WTC11 (cell line): ENCODE measurements at regions not wholly inside any gene's neighbourhood (a gene's known extent, or its start where the extent isn't known, plus 50 kb on each side); places are given as distances from the start of the nearest gene placed in this dataset.
A peak's percentile ranks its signal among the peaks of the same experiment; 100 is the strongest.

ENCODE experiments used
- ATAC-seq: fragments of 200-7000 bp; cut with Tn5 transposase; 2 replicates; pipeline ENCODE4 v1.10.0; 2021; ENCODE audit warnings: mild to moderate bottlenecking, moderate library complexity
- CTCF ChIA-PET: fragments of 300-600 bp; sonication (Branson Sonifier 250); formaldehyde crosslinking; loops from one replicate; lab custom pipeline; 2021; ENCODE audit warnings: antibody characterized with exemption; lab: Charles Lee
- POLR2A ChIA-PET: fragments of 350-600 bp; sonication (Branson Sonifier 250); formaldehyde crosslinking; loops from one replicate; lab custom pipeline; 2021; ENCODE audit warnings: antibody characterized with exemption; lab: Charles Lee
- DNase-seq: peaks from one replicate; pipeline ENCODE4 v3.0.0; 2021; ENCODE audit warnings: low spot score
- H3K27ac Mint-ChIP-seq: 2 replicates; pipeline ENCODE4 v1.8.0; 2021; ENCODE audit warnings: mixed read lengths
- H3K27me3 Mint-ChIP-seq: 2 replicates; pipeline ENCODE4 v1.8.0; 2021; ENCODE audit warnings: low read depth, mild to moderate bottlenecking, moderate library complexity, mixed read lengths
- H3K36me3 Mint-ChIP-seq: 2 replicates; pipeline ENCODE4 v1.8.0; 2021; ENCODE audit warnings: mixed read lengths
- H3K4me1 Mint-ChIP-seq: 2 replicates; pipeline ENCODE4 v1.8.0; 2022; ENCODE audit warnings: mixed read lengths
- H3K4me3 Mint-ChIP-seq: 2 replicates; pipeline ENCODE4 v1.8.0; 2021; ENCODE audit warnings: mild to moderate bottlenecking, moderate library complexity, mixed read lengths
- H3K9me3 Mint-ChIP-seq: 2 replicates; pipeline ENCODE4 v1.8.0; 2021; ENCODE audit warnings: mixed read lengths
- AR ChIP-seq: fragments of 250-450 bp; sonication (Bioruptor Pico); IDR thresholded peaks from 2 replicates; pipeline ENCODE4 v1.9.0; 2021; ENCODE audit warnings: mild to moderate bottlenecking
- CREM ChIP-seq: sonication (generic); formaldehyde crosslinking; IDR thresholded peaks from 2 replicates; pipeline ENCODE4 v1.8.1; 2022; ENCODE audit warnings: mild to moderate bottlenecking, missing genetic modification reagents, moderate library complexity
- CTCF ChIP-seq: fragments of 200-600 bp; IDR thresholded peaks from 2 replicates; pipeline ENCODE4 v1.8.0; 2022; ENCODE audit warnings: antibody characterized with exemption
- EMX1 ChIP-seq: fragments of 250-450 bp; sonication (Bioruptor Pico); IDR thresholded peaks from 2 replicates; pipeline ENCODE4 v1.8.0; 2021; ENCODE audit warnings: mild to moderate bottlenecking
- ESRRA ChIP-seq: sonication (generic); formaldehyde crosslinking; IDR thresholded peaks from 2 replicates; pipeline ENCODE4 v1.8.1; 2022; ENCODE audit warnings: mild to moderate bottlenecking, missing genetic modification reagents, borderline replicate concordance
- FOXP1 ChIP-seq: sonication (generic); formaldehyde crosslinking; IDR thresholded peaks from 2 replicates; pipeline ENCODE4 v1.8.0; 2022; ENCODE audit warnings: missing genetic modification reagents, mild to moderate bottlenecking, moderate library complexity, borderline replicate concordance
- GABPB1 ChIP-seq: sonication (generic); formaldehyde crosslinking; IDR thresholded peaks from 2 replicates; pipeline ENCODE4 v1.8.1; 2023; ENCODE audit warnings: mild to moderate bottlenecking, missing genetic modification reagents
- GRHL2 ChIP-seq: fragments of 250-450 bp; sonication (Bioruptor Pico); IDR thresholded peaks from 2 replicates; pipeline ENCODE4 v1.8.0; 2022; ENCODE audit warnings: mild to moderate bottlenecking, moderate library complexity; ENCODE audit not compliant: insufficient replicate concordance, severe bottlenecking
- HMGA2 ChIP-seq: fragments of 250-450 bp; sonication (Bioruptor Pico); IDR thresholded peaks from 2 replicates; pipeline ENCODE4 v1.4.0; 2021; ENCODE audit warnings: mild to moderate bottlenecking, moderate library complexity
- MXD4 ChIP-seq: fragments of 250-450 bp; sonication (Bioruptor Pico); IDR thresholded peaks from 2 replicates; pipeline ENCODE4 v1.8.0; 2021; ENCODE audit warnings: mild to moderate bottlenecking, moderate library complexity, borderline replicate concordance
- NFATC4 ChIP-seq: fragments of 250-450 bp; sonication (Bioruptor Pico); IDR thresholded peaks from 2 replicates; pipeline ENCODE4 v1.9.0; 2021; ENCODE audit warnings: mild to moderate bottlenecking
- OVOL2 ChIP-seq: fragments of 250-450 bp; sonication (Bioruptor Pico); IDR thresholded peaks from 2 replicates; pipeline ENCODE4 v1.9.0; 2021; ENCODE audit warnings: mild to moderate bottlenecking, borderline replicate concordance
- RELA ChIP-seq: sonication (generic); formaldehyde crosslinking; IDR thresholded peaks from 2 replicates; pipeline ENCODE4 v1.8.1; 2022; ENCODE audit warnings: missing genetic modification reagents, mild to moderate bottlenecking, borderline replicate concordance
- ZNF121 ChIP-seq: sonication (generic); formaldehyde crosslinking; IDR thresholded peaks from 2 replicates; pipeline ENCODE4 v1.8.0; 2023; ENCODE audit warnings: missing genetic modification reagents
- ZNF138 ChIP-seq: sonication (generic); formaldehyde crosslinking; conservative IDR thresholded peaks from 2 replicates; pipeline ENCODE4 v1.8.1; 2022; ENCODE audit warnings: mild to moderate bottlenecking, moderate library complexity, missing genetic modification reagents
- ZNF219 ChIP-seq: sonication (generic); formaldehyde crosslinking; IDR thresholded peaks from 2 replicates; pipeline ENCODE4 v1.8.0; 2023; ENCODE audit warnings: missing genetic modification reagents, mild to moderate bottlenecking, borderline replicate concordance
- ZNF263 ChIP-seq: sonication (generic); formaldehyde crosslinking; IDR thresholded peaks from 2 replicates; pipeline ENCODE4 v1.8.1; 2022; ENCODE audit warnings: low read depth, mild to moderate bottlenecking, moderate library complexity, missing genetic modification reagents
- ZNF317 ChIP-seq: sonication (generic); formaldehyde crosslinking; IDR thresholded peaks from 2 replicates; pipeline ENCODE4 v1.8.1; 2023; ENCODE audit warnings: low read depth, mild to moderate bottlenecking, moderate library complexity, missing genetic modification reagents, borderline replicate concordance
- ZNF396 ChIP-seq: fragments of 250-450 bp; sonication (Bioruptor Pico); IDR thresholded peaks from 2 replicates; pipeline ENCODE4 v1.8.0; 2021; ENCODE audit warnings: mild to moderate bottlenecking, moderate library complexity, borderline replicate concordance
- ZNF423 ChIP-seq: fragments of 250-450 bp; sonication (Bioruptor Pico); IDR thresholded peaks from 2 replicates; pipeline ENCODE4 v2.1.2; 2022; ENCODE audit warnings: mild to moderate bottlenecking, moderate library complexity
- TF ChIP-seq, protein P1 (sequence below): fragments of 250-450 bp; sonication (Bioruptor Pico); IDR thresholded peaks from 2 replicates; pipeline ENCODE4 v1.9.0; 2021; ENCODE audit warnings: mild to moderate bottlenecking, borderline replicate concordance
- TF ChIP-seq, protein P2 (sequence below): sonication (generic); formaldehyde crosslinking; IDR thresholded peaks from 2 replicates; pipeline ENCODE4 v1.8.0; 2023; ENCODE audit warnings: missing genetic modification reagents, mild to moderate bottlenecking, borderline replicate concordance
- TF ChIP-seq, protein P3 (sequence below): fragments of 250-450 bp; sonication (Bioruptor Pico); IDR thresholded peaks from 2 replicates; pipeline ENCODE4 v1.9.0; 2021; ENCODE audit warnings: mild to moderate bottlenecking

DNA sequence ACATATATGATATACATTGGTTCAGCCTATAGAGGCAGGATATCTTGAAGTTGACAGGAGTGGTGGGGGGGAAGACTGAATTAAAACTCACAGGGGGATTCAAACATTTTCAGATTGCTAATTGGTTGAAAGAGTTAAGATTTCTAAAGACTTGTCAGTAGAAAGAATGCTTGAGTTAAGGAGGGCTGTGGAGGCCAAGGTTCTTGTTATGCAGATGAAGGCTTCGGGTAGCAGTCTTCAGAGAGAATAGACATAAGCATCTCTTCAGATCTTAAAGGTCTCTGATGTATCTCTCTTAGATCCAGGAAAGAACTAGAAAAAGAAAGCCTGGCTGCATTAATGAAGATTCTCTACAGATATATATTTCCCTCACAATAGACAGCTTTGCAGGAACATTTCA is 209.8 kb upstream of the SEMA3D start:
- Mint-ChIP-seq H3K4me3 (no peak overlapping the region), H3K27me3 (no peaks in the 10 kb centered on the region), H3K36me3 (0 out of 2 replicates have a peak, but pooled peaks cover 3% of the 10 kb centered on the region), H3K9me3 (peaks cover 7% of the 10 kb centered on the region), H3K4me1 (peaks cover 34% of the 10 kb centered on the region), H3K27ac (no peak overlapping the region)
- CTCF ChIA-PET: no interaction called here
- DNase-seq (no peak), ATAC-seq (peak; percentile 96)
- POLR2A ChIA-PET: no interaction called here
- TF ChIP-seq OVOL2 (CRISPR knock-in tag): no peak
- no peak for TF ChIP-seq ZNF121 (CRISPR knock-in tag)
- TF ChIP-seq ESRRA: no peak
- no peak for TF ChIP-seq CREM (CRISPR knock-in tag)
- no peak for TF ChIP-seq MXD4 (CRISPR knock-in tag)
- no peak for TF ChIP-seq ZNF263
- TF ChIP-seq GABPB1 (CRISPR knock-in tag): no peak
- TF ChIP-seq GRHL2 (CRISPR knock-in tag): no peak
- TF ChIP-seq, protein P1, sequence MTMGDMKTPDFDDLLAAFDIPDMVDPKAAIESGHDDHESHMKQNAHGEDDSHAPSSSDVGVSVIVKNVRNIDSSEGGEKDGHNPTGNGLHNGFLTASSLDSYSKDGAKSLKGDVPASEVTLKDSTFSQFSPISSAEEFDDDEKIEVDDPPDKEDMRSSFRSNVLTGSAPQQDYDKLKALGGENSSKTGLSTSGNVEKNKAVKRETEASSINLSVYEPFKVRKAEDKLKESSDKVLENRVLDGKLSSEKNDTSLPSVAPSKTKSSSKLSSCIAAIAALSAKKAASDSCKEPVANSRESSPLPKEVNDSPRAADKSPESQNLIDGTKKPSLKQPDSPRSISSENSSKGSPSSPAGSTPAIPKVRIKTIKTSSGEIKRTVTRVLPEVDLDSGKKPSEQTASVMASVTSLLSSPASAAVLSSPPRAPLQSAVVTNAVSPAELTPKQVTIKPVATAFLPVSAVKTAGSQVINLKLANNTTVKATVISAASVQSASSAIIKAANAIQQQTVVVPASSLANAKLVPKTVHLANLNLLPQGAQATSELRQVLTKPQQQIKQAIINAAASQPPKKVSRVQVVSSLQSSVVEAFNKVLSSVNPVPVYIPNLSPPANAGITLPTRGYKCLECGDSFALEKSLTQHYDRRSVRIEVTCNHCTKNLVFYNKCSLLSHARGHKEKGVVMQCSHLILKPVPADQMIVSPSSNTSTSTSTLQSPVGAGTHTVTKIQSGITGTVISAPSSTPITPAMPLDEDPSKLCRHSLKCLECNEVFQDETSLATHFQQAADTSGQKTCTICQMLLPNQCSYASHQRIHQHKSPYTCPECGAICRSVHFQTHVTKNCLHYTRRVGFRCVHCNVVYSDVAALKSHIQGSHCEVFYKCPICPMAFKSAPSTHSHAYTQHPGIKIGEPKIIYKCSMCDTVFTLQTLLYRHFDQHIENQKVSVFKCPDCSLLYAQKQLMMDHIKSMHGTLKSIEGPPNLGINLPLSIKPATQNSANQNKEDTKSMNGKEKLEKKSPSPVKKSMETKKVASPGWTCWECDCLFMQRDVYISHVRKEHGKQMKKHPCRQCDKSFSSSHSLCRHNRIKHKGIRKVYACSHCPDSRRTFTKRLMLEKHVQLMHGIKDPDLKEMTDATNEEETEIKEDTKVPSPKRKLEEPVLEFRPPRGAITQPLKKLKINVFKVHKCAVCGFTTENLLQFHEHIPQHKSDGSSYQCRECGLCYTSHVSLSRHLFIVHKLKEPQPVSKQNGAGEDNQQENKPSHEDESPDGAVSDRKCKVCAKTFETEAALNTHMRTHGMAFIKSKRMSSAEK (CRISPR knock-in tag): no peak
- TF ChIP-seq RELA: no peak
- no peak for TF ChIP-seq HMGA2 (CRISPR knock-in tag)

DNA sequence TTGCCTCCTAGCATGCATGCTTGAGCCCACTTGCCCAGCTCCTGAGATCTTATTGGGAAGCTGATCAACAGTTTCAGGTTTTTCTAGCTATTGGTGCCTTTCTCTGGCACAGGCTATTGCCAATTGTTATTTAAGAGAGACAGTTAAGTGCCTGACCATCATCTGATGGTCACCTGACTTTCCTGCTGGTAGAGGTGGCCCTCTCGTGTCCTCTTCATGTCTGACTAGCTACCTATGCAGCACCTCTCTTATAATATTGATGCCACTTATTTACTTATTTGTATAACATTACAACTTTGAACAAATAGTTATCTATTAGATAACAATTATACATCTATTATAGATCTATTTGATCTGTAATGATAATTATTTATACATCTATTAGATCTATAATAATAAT is 205.9 kb upstream of the SEMA3D start:
- peaks cover 31% of the 10 kb centered on the region for H3K4me1 Mint-ChIP-seq
- DNase-seq (no peak), ATAC-seq (no peak)
- no peak overlapping the region for H3K4me3 Mint-ChIP-seq
- ChIA-PET POLR2A (no interaction called here), CTCF (no interaction called here)
- H3K9me3 Mint-ChIP-seq: peaks cover 7% of the 10 kb centered on the region
- H3K27me3 Mint-ChIP-seq: no peaks in the 10 kb centered on the region
- H3K27ac Mint-ChIP-seq: no peak overlapping the region
- 0 out of 2 replicates have a peak, but pooled peaks cover 3% of the 10 kb centered on the region for H3K36me3 Mint-ChIP-seq
- TF ChIP-seq ZNF317 (CRISPR knock-in tag): no peak
- TF ChIP-seq ZNF121 (CRISPR knock-in tag): no peak
- TF ChIP-seq EMX1 (CRISPR knock-in tag): no peak
- TF ChIP-seq CTCF: no peak
- TF ChIP-seq, protein P2, sequence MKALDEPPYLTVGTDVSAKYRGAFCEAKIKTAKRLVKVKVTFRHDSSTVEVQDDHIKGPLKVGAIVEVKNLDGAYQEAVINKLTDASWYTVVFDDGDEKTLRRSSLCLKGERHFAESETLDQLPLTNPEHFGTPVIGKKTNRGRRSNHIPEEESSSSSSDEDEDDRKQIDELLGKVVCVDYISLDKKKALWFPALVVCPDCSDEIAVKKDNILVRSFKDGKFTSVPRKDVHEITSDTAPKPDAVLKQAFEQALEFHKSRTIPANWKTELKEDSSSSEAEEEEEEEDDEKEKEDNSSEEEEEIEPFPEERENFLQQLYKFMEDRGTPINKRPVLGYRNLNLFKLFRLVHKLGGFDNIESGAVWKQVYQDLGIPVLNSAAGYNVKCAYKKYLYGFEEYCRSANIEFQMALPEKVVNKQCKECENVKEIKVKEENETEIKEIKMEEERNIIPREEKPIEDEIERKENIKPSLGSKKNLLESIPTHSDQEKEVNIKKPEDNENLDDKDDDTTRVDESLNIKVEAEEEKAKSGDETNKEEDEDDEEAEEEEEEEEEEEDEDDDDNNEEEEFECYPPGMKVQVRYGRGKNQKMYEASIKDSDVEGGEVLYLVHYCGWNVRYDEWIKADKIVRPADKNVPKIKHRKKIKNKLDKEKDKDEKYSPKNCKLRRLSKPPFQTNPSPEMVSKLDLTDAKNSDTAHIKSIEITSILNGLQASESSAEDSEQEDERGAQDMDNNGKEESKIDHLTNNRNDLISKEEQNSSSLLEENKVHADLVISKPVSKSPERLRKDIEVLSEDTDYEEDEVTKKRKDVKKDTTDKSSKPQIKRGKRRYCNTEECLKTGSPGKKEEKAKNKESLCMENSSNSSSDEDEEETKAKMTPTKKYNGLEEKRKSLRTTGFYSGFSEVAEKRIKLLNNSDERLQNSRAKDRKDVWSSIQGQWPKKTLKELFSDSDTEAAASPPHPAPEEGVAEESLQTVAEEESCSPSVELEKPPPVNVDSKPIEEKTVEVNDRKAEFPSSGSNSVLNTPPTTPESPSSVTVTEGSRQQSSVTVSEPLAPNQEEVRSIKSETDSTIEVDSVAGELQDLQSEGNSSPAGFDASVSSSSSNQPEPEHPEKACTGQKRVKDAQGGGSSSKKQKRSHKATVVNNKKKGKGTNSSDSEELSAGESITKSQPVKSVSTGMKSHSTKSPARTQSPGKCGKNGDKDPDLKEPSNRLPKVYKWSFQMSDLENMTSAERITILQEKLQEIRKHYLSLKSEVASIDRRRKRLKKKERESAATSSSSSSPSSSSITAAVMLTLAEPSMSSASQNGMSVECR (CRISPR knock-in tag): no peak
- no peak for TF ChIP-seq AR (CRISPR knock-in tag)
- TF ChIP-seq ZNF219: no peak
- no peak for TF ChIP-seq ZNF396 (CRISPR knock-in tag)
- TF ChIP-seq, protein P3, sequence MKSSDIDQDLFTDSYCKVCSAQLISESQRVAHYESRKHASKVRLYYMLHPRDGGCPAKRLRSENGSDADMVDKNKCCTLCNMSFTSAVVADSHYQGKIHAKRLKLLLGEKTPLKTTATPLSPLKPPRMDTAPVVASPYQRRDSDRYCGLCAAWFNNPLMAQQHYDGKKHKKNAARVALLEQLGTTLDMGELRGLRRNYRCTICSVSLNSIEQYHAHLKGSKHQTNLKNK (CRISPR knock-in tag): no peak
- TF ChIP-seq FOXP1 (CRISPR knock-in tag): no peak
- TF ChIP-seq ZNF138: no peak
- TF ChIP-seq ZNF423: no peak
- no peak for TF ChIP-seq ZNF263
- TF ChIP-seq MXD4 (CRISPR knock-in tag): no peak
- TF ChIP-seq NFATC4: no peak
